T follicular helper cell (primary cell): ENCODE measurements at regions not wholly inside any gene's neighbourhood (a gene's known extent, or its start where the extent isn't known, plus 50 kb on each side); places are given as distances from the start of the nearest gene placed in this dataset.
"Not testable (repeated sequence)": the region's sequence is repeated elsewhere in the genome, so short reads cannot be mapped to it uniquely, and the experiment has no call there.

Experiments
- DNase-seq: peaks from one replicate; pipeline ENCODE4 v3.0.0-alpha.2; 2020; ENCODE audit warnings: low read depth

- DNase-seq, result no peak
These were observed 501.5 kb downstream of the TRIB2 start for GRCh38 chr2:13218205-13218604.

GRCh38 chr2:13227578-13227977 is 510.8 kb downstream of the TRIB2 start:
- DNase-seq, result no peak

- DNase-seq, result no peak
These were observed 513.5 kb downstream of the TRIB2 start for GRCh38 chr2:13230221-13230620.

GRCh38 chr2:13240061-13240460 is 523.3 kb downstream of the TRIB2 start:
- no peak for DNase-seq

GRCh38 chr2:13240789-13241487 is 524.2 kb downstream of the TRIB2 start:
- DNase-seq, result no peak

GRCh38 chr2:13252615-13253014 is 535.9 kb downstream of the TRIB2 start:
- DNase-seq, result no peak

- no peak for DNase-seq
These were observed 538.7 kb downstream of the TRIB2 start for GRCh38 chr2:13255485-13255884.

- no peak for DNase-seq
These were observed 543.7 kb downstream of the TRIB2 start for GRCh38 chr2:13260402-13260801.

- no peak for DNase-seq
These were observed 549.4 kb downstream of the TRIB2 start for GRCh38 chr2:13266166-13266565.

- DNase-seq, result no peak
These were observed 568.0 kb downstream of the TRIB2 start for GRCh38 chr2:13284688-13285087.

- no peak for DNase-seq
These were observed 572.6 kb downstream of the TRIB2 start for GRCh38 chr2:13289310-13289709.

- not testable (repeated sequence) for DNase-seq
These were observed 591.7 kb downstream of the TRIB2 start for GRCh38 chr2:13308478-13308805.

- DNase-seq, result no peak
These were observed 592.3 kb downstream of the TRIB2 start for GRCh38 chr2:13308989-13309388.

GRCh38 chr2:13332060-13332459 is 615.3 kb downstream of the TRIB2 start:
- DNase-seq, result no peak

GRCh38 chr2:13334071-13334470 is 617.3 kb downstream of the TRIB2 start:
- DNase-seq, result not testable (repeated sequence)

GRCh38 chr2:13334545-13334944 is 617.8 kb downstream of the TRIB2 start:
- no peak for DNase-seq

GRCh38 chr2:13335862-13336535 is 619.3 kb downstream of the TRIB2 start:
- DNase-seq, result no peak

- no peak for DNase-seq
These were observed 634.3 kb downstream of the TRIB2 start for GRCh38 chr2:13351068-13351467.

- no peak for DNase-seq
These were observed 636.3 kb downstream of the TRIB2 start for GRCh38 chr2:13353083-13353482.

GRCh38 chr2:13354031-13354430 is 637.3 kb downstream of the TRIB2 start:
- DNase-seq, result no peak

- not testable (repeated sequence) for DNase-seq
These were observed 665.2 kb downstream of the TRIB2 start for GRCh38 chr2:13381928-13382327.

- not testable (repeated sequence) for DNase-seq
These were observed 672.4 kb downstream of the TRIB2 start for GRCh38 chr2:13389172-13389571.

- DNase-seq, result no peak
These were observed 673.9 kb downstream of the TRIB2 start for GRCh38 chr2:13390676-13391075.

GRCh38 chr2:13401312-13401711 is 684.6 kb downstream of the TRIB2 start:
- DNase-seq, result no peak
